Nephron (organoid): ENCODE measurements at regions not wholly inside any gene's neighbourhood (a gene's known extent, or its start where the extent isn't known, plus 50 kb on each side); places are given as distances from the start of the nearest gene placed in this dataset.

Experiments used
- H3K27ac Mint-ChIP-seq, 3 experiments: 2 replicates each; pipeline ENCODE4 v1.8.0; 2020; ENCODE audit warnings: mixed read lengths in 3 of 3, mild to moderate bottlenecking in 2 of 3, moderate library complexity in 1 of 3
- H3K27me3 Mint-ChIP-seq: 2 replicates; pipeline ENCODE4 v1.8.0; 2021; ENCODE audit warnings: low read depth, mild to moderate bottlenecking, moderate library complexity, mixed read lengths
- H3K36me3 Mint-ChIP-seq: 2 replicates; pipeline ENCODE4 v1.8.0; 2020; ENCODE audit warnings: low read depth, mixed read lengths
- H3K4me1 Mint-ChIP-seq: 2 replicates; pipeline ENCODE4 v1.8.0; 2020; ENCODE audit warnings: mixed read lengths
- H3K4me3 Mint-ChIP-seq, 3 experiments: 2 replicates each; pipeline ENCODE4 v1.8.0; 2020; ENCODE audit warnings: mild to moderate bottlenecking in 3 of 3, mixed read lengths in 3 of 3, moderate library complexity in 2 of 3
- H3K9me3 Mint-ChIP-seq: 2 replicates; pipeline ENCODE4 v1.8.0; 2020; ENCODE audit warnings: mixed read lengths
- TF ChIP-seq, protein P1 (sequence below), 3 experiments: fragments of 200-600 bp; sonication (generic); IDR thresholded peaks; one replicate each; pipeline ENCODE4 v1.5.0; 2021; ENCODE audit warnings: antibody characterized with exemption in 3 of 3; ENCODE audit not compliant: unreplicated experiment in 3 of 3

GRCh38 chr6:106899697-106900096 lies 74.8 kb downstream of the CD24 start:
- Mint-ChIP-seq H3K4me3 (no peak overlapping the region), H3K36me3 (no peaks in the 10 kb centered on the region), H3K27ac (no peak overlapping the region), H3K4me1 (no peaks in the 10 kb centered on the region), H3K9me3 (peaks cover 17% of the 10 kb centered on the region), H3K27me3 (no peaks in the 10 kb centered on the region)
- TF ChIP-seq, protein P1, sequence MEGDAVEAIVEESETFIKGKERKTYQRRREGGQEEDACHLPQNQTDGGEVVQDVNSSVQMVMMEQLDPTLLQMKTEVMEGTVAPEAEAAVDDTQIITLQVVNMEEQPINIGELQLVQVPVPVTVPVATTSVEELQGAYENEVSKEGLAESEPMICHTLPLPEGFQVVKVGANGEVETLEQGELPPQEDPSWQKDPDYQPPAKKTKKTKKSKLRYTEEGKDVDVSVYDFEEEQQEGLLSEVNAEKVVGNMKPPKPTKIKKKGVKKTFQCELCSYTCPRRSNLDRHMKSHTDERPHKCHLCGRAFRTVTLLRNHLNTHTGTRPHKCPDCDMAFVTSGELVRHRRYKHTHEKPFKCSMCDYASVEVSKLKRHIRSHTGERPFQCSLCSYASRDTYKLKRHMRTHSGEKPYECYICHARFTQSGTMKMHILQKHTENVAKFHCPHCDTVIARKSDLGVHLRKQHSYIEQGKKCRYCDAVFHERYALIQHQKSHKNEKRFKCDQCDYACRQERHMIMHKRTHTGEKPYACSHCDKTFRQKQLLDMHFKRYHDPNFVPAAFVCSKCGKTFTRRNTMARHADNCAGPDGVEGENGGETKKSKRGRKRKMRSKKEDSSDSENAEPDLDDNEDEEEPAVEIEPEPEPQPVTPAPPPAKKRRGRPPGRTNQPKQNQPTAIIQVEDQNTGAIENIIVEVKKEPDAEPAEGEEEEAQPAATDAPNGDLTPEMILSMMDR (IDR thresholded peaks at IDR 0.05; ENCODE audit: unreplicated experiment in 3 of 3), result no peak

- TF ChIP-seq, protein P1 (IDR thresholded peaks at IDR 0.05; ENCODE audit: unreplicated experiment in 3 of 3), result no peak
These were observed 76.9 kb downstream of the CD24 start for GRCh38 chr6:106897580-106897979.

DNA sequence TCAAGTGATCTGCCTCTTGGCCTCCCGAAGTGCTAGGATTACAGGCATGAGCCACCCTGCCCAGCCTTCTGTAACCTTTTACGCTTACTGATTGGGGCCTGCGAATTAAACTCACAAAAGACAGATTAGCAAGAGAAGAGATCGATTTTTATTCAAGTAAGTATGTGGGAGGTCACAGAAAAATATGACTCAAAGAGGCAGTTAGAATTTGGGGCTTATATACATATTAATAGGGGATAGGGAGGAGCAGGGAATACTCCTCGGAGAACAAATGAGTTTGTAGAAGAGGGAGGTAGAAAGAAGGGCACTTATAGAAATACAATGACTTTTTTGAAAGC lies 78.9 kb downstream of the CD24 start:
- H3K9me3 Mint-ChIP-seq, result peaks cover 1% of the 10 kb centered on the region
- no peaks in the 10 kb centered on the region for H3K36me3 Mint-ChIP-seq
- H3K4me1 Mint-ChIP-seq, result no peaks in the 10 kb centered on the region
- H3K27me3 Mint-ChIP-seq, result no peaks in the 10 kb centered on the region
- no peak overlapping the region for H3K4me3 Mint-ChIP-seq
- TF ChIP-seq, protein P1 (IDR thresholded peaks at IDR 0.05; ENCODE audit: unreplicated experiment in 3 of 3), result no peak
- no peak overlapping the region for H3K27ac Mint-ChIP-seq

More at GRCh38 chr6:106897580-106897979, 76.9 kb downstream of the CD24 start:
- Mint-ChIP-seq H3K9me3 (peaks cover 8% of the 10 kb centered on the region), H3K4me3 (no peak overlapping the region), H3K4me1 (no peaks in the 10 kb centered on the region), H3K36me3 (no peaks in the 10 kb centered on the region), H3K27me3 (no peaks in the 10 kb centered on the region), H3K27ac (no peak overlapping the region)

DNA sequence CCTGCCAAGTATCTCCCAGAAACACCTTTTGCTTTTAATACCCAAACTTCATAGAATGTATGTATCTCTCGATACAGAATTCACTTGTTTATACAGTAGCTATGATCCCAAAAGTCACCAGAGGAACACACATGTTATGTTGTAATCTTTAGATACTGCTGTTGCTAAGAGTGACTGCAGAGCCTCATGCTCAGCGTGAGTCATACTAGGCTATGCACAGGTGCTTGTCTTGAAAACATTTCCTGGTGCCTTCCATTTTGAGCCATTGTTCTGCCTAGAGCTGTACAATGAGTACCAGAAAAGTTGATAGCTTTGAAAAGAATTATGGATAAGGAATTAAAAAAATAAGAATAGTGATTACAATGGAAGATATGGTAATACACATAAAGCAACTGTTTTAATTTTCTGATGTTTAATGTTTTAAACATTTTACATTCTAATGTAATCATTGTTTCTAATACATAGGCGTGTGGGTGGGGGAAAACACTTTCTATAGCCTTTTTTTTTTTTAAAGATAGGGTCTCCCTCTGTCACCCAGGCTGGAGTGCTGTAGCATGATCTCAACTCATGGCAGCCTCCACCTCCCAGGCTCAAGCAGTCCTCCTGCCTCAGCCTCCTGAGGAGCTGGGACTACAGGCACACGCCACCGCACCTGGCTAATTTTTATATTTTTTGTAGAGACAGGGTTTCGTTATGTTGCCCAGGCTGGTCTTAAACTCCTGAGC lies 79.4 kb downstream of the CD24 start:
- no peaks in the 10 kb centered on the region for H3K36me3 Mint-ChIP-seq
- no peak overlapping the region for H3K27ac Mint-ChIP-seq
- H3K4me3 Mint-ChIP-seq, result no peak overlapping the region
- no peaks in the 10 kb centered on the region for H3K27me3 Mint-ChIP-seq
- no peaks in the 10 kb centered on the region for H3K4me1 Mint-ChIP-seq
- TF ChIP-seq, protein P1 (IDR thresholded peaks at IDR 0.05; ENCODE audit: unreplicated experiment in 3 of 3), result no peak
- H3K9me3 Mint-ChIP-seq, result no peaks in the 10 kb centered on the region

GRCh38 chr6:106892186-106892585 lies 82.3 kb downstream of the CD24 start:
- Mint-ChIP-seq H3K27ac (no peak overlapping the region), H3K36me3 (no peaks in the 10 kb centered on the region), H3K9me3 (no peaks in the 10 kb centered on the region), H3K4me1 (peaks cover 10% of the 10 kb centered on the region), H3K4me3 (no peak overlapping the region), H3K27me3 (peaks cover 5% of the 10 kb centered on the region)
- TF ChIP-seq, protein P1 (IDR thresholded peaks at IDR 0.05; ENCODE audit: unreplicated experiment in 3 of 3), result no peak

GRCh38 chr6:106890447-106890846 lies 84.1 kb downstream of the CD24 start:
- peaks cover 15% of the 10 kb centered on the region for H3K4me1 Mint-ChIP-seq
- no peaks in the 10 kb centered on the region for H3K9me3 Mint-ChIP-seq
- H3K27ac Mint-ChIP-seq, result no peak overlapping the region
- no peaks in the 10 kb centered on the region for H3K36me3 Mint-ChIP-seq
- peaks cover 5% of the 10 kb centered on the region for H3K27me3 Mint-ChIP-seq
- H3K4me3 Mint-ChIP-seq, result no peak overlapping the region
- TF ChIP-seq, protein P1 (IDR thresholded peaks at IDR 0.05; ENCODE audit: unreplicated experiment in 3 of 3), result no peak
